Neural progenitor cell (in vitro differentiated cells): ENCODE measurements at regions not wholly inside any gene's neighbourhood (a gene's known extent, or its start where the extent isn't known, plus 50 kb on each side); places are given as distances from the start of the nearest gene placed in this dataset.
"Not testable (repeated sequence)": the region's sequence is repeated elsewhere in the genome, so short reads cannot be mapped to it uniquely, and the experiment has no call there.

Source experiments
- CTCF ChIP-seq: fragments of 200-600 bp; sonication (generic); IDR thresholded peaks from 2 replicates; pipeline ENCODE4 v1.5.1; 2017; ENCODE audit warnings: antibody characterized with exemption, mild to moderate bottlenecking
- EZH2 ChIP-seq: fragments of 200-600 bp; sonication (generic); IDR thresholded peaks from 2 replicates; pipeline ENCODE4 v1.6.1; 2017; ENCODE audit warnings: antibody characterized with exemption, mild to moderate bottlenecking, moderate library complexity
- EZH2phosphoT487 ChIP-seq: fragments of 200-600 bp; sonication (generic); IDR thresholded peaks from 2 replicates; pipeline ENCODE4 v1.6.1; 2017; ENCODE audit warnings: antibody characterized with exemption

- not testable (repeated sequence) for TF ChIP-seq EZH2, CTCF, EZH2phosphoT487
Measured at GRCh38 chr12:37455646-37456045, 860.9 kb upstream of the ALG10B start.
